Activated T-cell treated with anti-CD3 and anti-CD28 coated beads, Interleukin-2, amount 50 U/mL, for 24 hours (primary cell): ENCODE measurements at regions not wholly inside any gene's neighbourhood (a gene's known extent, or its start where the extent isn't known, plus 50 kb on each side); places are given as distances from the start of the nearest gene placed in this dataset.

ENCODE experiments used
- DNase-seq: peaks from one replicate; pipeline ENCODE4 v3.0.0-alpha.2; 2020
- H3K27ac Mint-ChIP-seq: 2 replicates; pipeline ENCODE4 v1.8.0; 2020; ENCODE audit warnings: mild to moderate bottlenecking, mixed read lengths
- H3K27me3 Mint-ChIP-seq: 2 replicates; pipeline ENCODE4 v1.8.0; 2020; ENCODE audit warnings: mixed read lengths
- H3K36me3 Mint-ChIP-seq: 2 replicates; pipeline ENCODE4 v1.8.0; 2020; ENCODE audit warnings: low read depth, mixed read lengths
- H3K4me1 Mint-ChIP-seq: 2 replicates; pipeline ENCODE4 v1.8.0; 2020; ENCODE audit warnings: low read depth, mixed read lengths
- H3K4me3 Mint-ChIP-seq: 2 replicates; pipeline ENCODE4 v1.8.0; 2020; ENCODE audit warnings: mild to moderate bottlenecking, moderate library complexity, mixed read lengths
- H3K9me3 Mint-ChIP-seq: 2 replicates; pipeline ENCODE4 v1.8.0; 2020; ENCODE audit warnings: mixed read lengths

GRCh38 chr13:34124666-34125306, 306.8 kb downstream of the RFC3 start:
- H3K9me3 Mint-ChIP-seq: no peaks in the 10 kb centered on the region
- no peaks in the 10 kb centered on the region for H3K36me3 Mint-ChIP-seq
- no peak for DNase-seq
- no peak overlapping the region for H3K27ac Mint-ChIP-seq
- no peaks in the 10 kb centered on the region for H3K27me3 Mint-ChIP-seq
- no peaks in the 10 kb centered on the region for H3K4me1 Mint-ChIP-seq
- no peak overlapping the region for H3K4me3 Mint-ChIP-seq

- Mint-ChIP-seq H3K36me3 (no peaks in the 10 kb centered on the region), H3K27me3 (no peaks in the 10 kb centered on the region), H3K4me1 (no peaks in the 10 kb centered on the region), H3K9me3 (no peaks in the 10 kb centered on the region), H3K4me3 (no peak overlapping the region), H3K27ac (no peak overlapping the region)
- no peak for DNase-seq
These were observed 309.6 kb downstream of the RFC3 start for GRCh38 chr13:34127523-34127922.

- Mint-ChIP-seq H3K27ac (no peak overlapping the region), H3K4me3 (no peak overlapping the region), H3K4me1 (no peaks in the 10 kb centered on the region), H3K9me3 (no peaks in the 10 kb centered on the region), H3K27me3 (no peaks in the 10 kb centered on the region), H3K36me3 (no peaks in the 10 kb centered on the region)
- DNase-seq: no peak
These were observed 310.7 kb downstream of the RFC3 start for GRCh38 chr13:34128661-34129060.

GRCh38 chr13:34129436-34129835, 311.5 kb downstream of the RFC3 start:
- no peaks in the 10 kb centered on the region for H3K9me3 Mint-ChIP-seq
- H3K36me3 Mint-ChIP-seq: no peaks in the 10 kb centered on the region
- no peaks in the 10 kb centered on the region for H3K4me1 Mint-ChIP-seq
- DNase-seq: no peak
- no peak overlapping the region for H3K27ac Mint-ChIP-seq
- no peaks in the 10 kb centered on the region for H3K27me3 Mint-ChIP-seq
- H3K4me3 Mint-ChIP-seq: no peak overlapping the region

GRCh38 chr13:34137200-34137599, 319.3 kb downstream of the RFC3 start:
- Mint-ChIP-seq H3K4me3 (no peak overlapping the region), H3K27me3 (no peaks in the 10 kb centered on the region), H3K9me3 (peaks cover 5% of the 10 kb centered on the region), H3K36me3 (no peaks in the 10 kb centered on the region), H3K27ac (no peak overlapping the region), H3K4me1 (no peaks in the 10 kb centered on the region)
- DNase-seq: no peak

GRCh38 chr13:34139660-34140227, 321.8 kb downstream of the RFC3 start:
- DNase-seq: no peak
- Mint-ChIP-seq H3K4me3 (no peak overlapping the region), H3K27ac (no peak overlapping the region), H3K27me3 (no peaks in the 10 kb centered on the region), H3K4me1 (no peaks in the 10 kb centered on the region), H3K9me3 (peaks cover 5% of the 10 kb centered on the region), H3K36me3 (no peaks in the 10 kb centered on the region)

- H3K9me3 Mint-ChIP-seq: no peaks in the 10 kb centered on the region
- H3K27ac Mint-ChIP-seq: no peak overlapping the region
- no peaks in the 10 kb centered on the region for H3K4me1 Mint-ChIP-seq
- no peaks in the 10 kb centered on the region for H3K27me3 Mint-ChIP-seq
- H3K4me3 Mint-ChIP-seq: no peak overlapping the region
- no peaks in the 10 kb centered on the region for H3K36me3 Mint-ChIP-seq
- no peak for DNase-seq
These were observed 325.7 kb downstream of the RFC3 start for GRCh38 chr13:34143637-34144036.

- Mint-ChIP-seq H3K27ac (no peak overlapping the region), H3K27me3 (no peaks in the 10 kb centered on the region), H3K36me3 (no peaks in the 10 kb centered on the region), H3K4me1 (no peaks in the 10 kb centered on the region), H3K4me3 (no peak overlapping the region), H3K9me3 (no peaks in the 10 kb centered on the region)
- DNase-seq: no peak
These were observed 326.2 kb downstream of the RFC3 start for GRCh38 chr13:34144142-34144541.

- DNase-seq: no peak
These were observed 327.1 kb downstream of the RFC3 start for GRCh38 chr13:34145061-34145460.

GRCh38 chr13:34148359-34148758, 330.4 kb downstream of the RFC3 start:
- DNase-seq: no peak
- Mint-ChIP-seq H3K36me3 (no peaks in the 10 kb centered on the region), H3K9me3 (no peaks in the 10 kb centered on the region), H3K27me3 (no peaks in the 10 kb centered on the region), H3K4me3 (no peak overlapping the region), H3K27ac (no peak overlapping the region), H3K4me1 (no peaks in the 10 kb centered on the region)

More at GRCh38 chr13:34145061-34145460, 327.1 kb downstream of the RFC3 start:
- H3K27ac Mint-ChIP-seq: no peak overlapping the region
- H3K9me3 Mint-ChIP-seq: no peaks in the 10 kb centered on the region
- no peaks in the 10 kb centered on the region for H3K36me3 Mint-ChIP-seq
- no peaks in the 10 kb centered on the region for H3K27me3 Mint-ChIP-seq
- no peak overlapping the region for H3K4me3 Mint-ChIP-seq
- H3K4me1 Mint-ChIP-seq: no peaks in the 10 kb centered on the region

- DNase-seq: no peak
- Mint-ChIP-seq H3K4me3 (no peak overlapping the region), H3K36me3 (no peaks in the 10 kb centered on the region), H3K4me1 (peaks cover 9% of the 10 kb centered on the region), H3K9me3 (no peaks in the 10 kb centered on the region), H3K27ac (no peak overlapping the region), H3K27me3 (peaks cover 5% of the 10 kb centered on the region)
These were observed 333.9 kb downstream of the RFC3 start for GRCh38 chr13:34151885-34152284.

GRCh38 chr13:34152409-34152808, 334.5 kb downstream of the RFC3 start:
- Mint-ChIP-seq H3K4me1 (peaks cover 12% of the 10 kb centered on the region), H3K27ac (no peak overlapping the region), H3K27me3 (peaks cover 9% of the 10 kb centered on the region), H3K9me3 (peaks cover 3% of the 10 kb centered on the region), H3K36me3 (no peaks in the 10 kb centered on the region), H3K4me3 (no peak overlapping the region)
- DNase-seq: no peak

GRCh38 chr13:34152996-34153395, 335.0 kb downstream of the RFC3 start:
- no peak overlapping the region for H3K27ac Mint-ChIP-seq
- H3K4me1 Mint-ChIP-seq: peaks cover 12% of the 10 kb centered on the region
- peaks cover 3% of the 10 kb centered on the region for H3K9me3 Mint-ChIP-seq
- no peak for DNase-seq
- peaks cover 9% of the 10 kb centered on the region for H3K27me3 Mint-ChIP-seq
- no peaks in the 10 kb centered on the region for H3K36me3 Mint-ChIP-seq
- H3K4me3 Mint-ChIP-seq: no peak overlapping the region

- peaks cover 9% of the 10 kb centered on the region for H3K27me3 Mint-ChIP-seq
- H3K36me3 Mint-ChIP-seq: no peaks in the 10 kb centered on the region
- no peak for DNase-seq
- peaks cover 3% of the 10 kb centered on the region for H3K9me3 Mint-ChIP-seq
- H3K4me1 Mint-ChIP-seq: peaks cover 12% of the 10 kb centered on the region
- H3K4me3 Mint-ChIP-seq: no peak overlapping the region
- H3K27ac Mint-ChIP-seq: no peak overlapping the region
These were observed 335.7 kb downstream of the RFC3 start for GRCh38 chr13:34153428-34154180.

GRCh38 chr13:34155931-34156607, 338.1 kb downstream of the RFC3 start:
- DNase-seq: no peak
- Mint-ChIP-seq H3K36me3 (no peaks in the 10 kb centered on the region), H3K4me3 (no peak overlapping the region), H3K4me1 (peaks cover 12% of the 10 kb centered on the region), H3K9me3 (peaks cover 3% of the 10 kb centered on the region), H3K27me3 (peaks cover 9% of the 10 kb centered on the region), H3K27ac (no peak overlapping the region)
